ENCODE measurements at regions not wholly inside any gene's neighbourhood (a gene's known extent, or its start where the extent isn't known, plus 50 kb on each side); places are given as distances from the start of the nearest gene placed in this dataset.

DNA sequence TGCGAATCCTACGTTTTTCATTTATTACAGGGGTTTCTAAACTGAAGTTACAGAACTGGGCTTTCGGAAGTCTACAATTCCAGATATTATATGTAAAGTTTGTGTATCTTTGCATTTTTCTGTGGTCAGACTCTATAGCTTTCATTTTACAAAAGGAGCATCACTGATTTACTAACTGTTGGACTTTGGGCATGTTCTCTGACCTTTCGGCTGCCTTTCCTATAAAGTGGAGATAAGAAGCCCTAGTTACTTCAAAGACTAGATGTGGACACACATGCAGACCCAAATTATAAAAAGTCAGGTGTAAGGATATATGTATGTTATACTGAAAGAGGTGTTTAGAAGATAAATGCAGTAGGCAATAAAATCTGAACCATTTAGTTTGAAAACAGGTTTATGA, 126.6 kb upstream of the PRKCQ start (continued):
- TF ChIP-seq EZH2 (IDR thresholded peaks at IDR 0.05; ENCODE audit: low read depth, unreplicated experiment) (no peak), NANOG (IDR thresholded peaks at IDR 0.05; ENCODE audit: borderline replicate concordance) (no peak), CTCF (conservative IDR thresholded peaks at IDR 0.05; ENCODE audit: low read depth in 2 of 2) (no peak)

GRCh38 chr10:6704896-6705295, 124.8 kb upstream of the PRKCQ start:
- no peak overlapping the region for H3K4me3 Mint-ChIP-seq
- TF ChIP-seq JUNB (IDR thresholded peaks at IDR 0.05; ENCODE audit: unreplicated experiment) (no peak), EZH2phosphoT487 (IDR thresholded peaks at IDR 0.05; ENCODE audit: unreplicated experiment) (no peak), NANOG (IDR thresholded peaks at IDR 0.05; ENCODE audit: borderline replicate concordance) (no peak), STAT1 (IDR thresholded peaks at IDR 0.05; ENCODE audit: unreplicated experiment) (no peak), CREB1 (CRISPR knock-in tag; IDR thresholded peaks at IDR 0.05; ENCODE audit: low read depth) (no peak), ZNF331 (CRISPR knock-in tag; IDR thresholded peaks at IDR 0.05; ENCODE audit: low read depth) (no peak), EZH2 (IDR thresholded peaks at IDR 0.05; ENCODE audit: low read depth, unreplicated experiment) (no peak), CTCF (conservative IDR thresholded peaks at IDR 0.05; ENCODE audit: low read depth in 2 of 2) (no peak), POLR2AphosphoS5 (IDR thresholded peaks at IDR 0.05; ENCODE audit: low read depth) (no peak), ZNF114 (CRISPR knock-in tag; IDR thresholded peaks at IDR 0.05) (no peak)
- TF ChIP-seq, protein P1, sequence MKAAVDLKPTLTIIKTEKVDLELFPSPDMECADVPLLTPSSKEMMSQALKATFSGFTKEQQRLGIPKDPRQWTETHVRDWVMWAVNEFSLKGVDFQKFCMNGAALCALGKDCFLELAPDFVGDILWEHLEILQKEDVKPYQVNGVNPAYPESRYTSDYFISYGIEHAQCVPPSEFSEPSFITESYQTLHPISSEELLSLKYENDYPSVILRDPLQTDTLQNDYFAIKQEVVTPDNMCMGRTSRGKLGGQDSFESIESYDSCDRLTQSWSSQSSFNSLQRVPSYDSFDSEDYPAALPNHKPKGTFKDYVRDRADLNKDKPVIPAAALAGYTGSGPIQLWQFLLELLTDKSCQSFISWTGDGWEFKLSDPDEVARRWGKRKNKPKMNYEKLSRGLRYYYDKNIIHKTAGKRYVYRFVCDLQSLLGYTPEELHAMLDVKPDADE (IDR thresholded peaks at IDR 0.05), result no peak
- TF ChIP-seq, protein P2, sequence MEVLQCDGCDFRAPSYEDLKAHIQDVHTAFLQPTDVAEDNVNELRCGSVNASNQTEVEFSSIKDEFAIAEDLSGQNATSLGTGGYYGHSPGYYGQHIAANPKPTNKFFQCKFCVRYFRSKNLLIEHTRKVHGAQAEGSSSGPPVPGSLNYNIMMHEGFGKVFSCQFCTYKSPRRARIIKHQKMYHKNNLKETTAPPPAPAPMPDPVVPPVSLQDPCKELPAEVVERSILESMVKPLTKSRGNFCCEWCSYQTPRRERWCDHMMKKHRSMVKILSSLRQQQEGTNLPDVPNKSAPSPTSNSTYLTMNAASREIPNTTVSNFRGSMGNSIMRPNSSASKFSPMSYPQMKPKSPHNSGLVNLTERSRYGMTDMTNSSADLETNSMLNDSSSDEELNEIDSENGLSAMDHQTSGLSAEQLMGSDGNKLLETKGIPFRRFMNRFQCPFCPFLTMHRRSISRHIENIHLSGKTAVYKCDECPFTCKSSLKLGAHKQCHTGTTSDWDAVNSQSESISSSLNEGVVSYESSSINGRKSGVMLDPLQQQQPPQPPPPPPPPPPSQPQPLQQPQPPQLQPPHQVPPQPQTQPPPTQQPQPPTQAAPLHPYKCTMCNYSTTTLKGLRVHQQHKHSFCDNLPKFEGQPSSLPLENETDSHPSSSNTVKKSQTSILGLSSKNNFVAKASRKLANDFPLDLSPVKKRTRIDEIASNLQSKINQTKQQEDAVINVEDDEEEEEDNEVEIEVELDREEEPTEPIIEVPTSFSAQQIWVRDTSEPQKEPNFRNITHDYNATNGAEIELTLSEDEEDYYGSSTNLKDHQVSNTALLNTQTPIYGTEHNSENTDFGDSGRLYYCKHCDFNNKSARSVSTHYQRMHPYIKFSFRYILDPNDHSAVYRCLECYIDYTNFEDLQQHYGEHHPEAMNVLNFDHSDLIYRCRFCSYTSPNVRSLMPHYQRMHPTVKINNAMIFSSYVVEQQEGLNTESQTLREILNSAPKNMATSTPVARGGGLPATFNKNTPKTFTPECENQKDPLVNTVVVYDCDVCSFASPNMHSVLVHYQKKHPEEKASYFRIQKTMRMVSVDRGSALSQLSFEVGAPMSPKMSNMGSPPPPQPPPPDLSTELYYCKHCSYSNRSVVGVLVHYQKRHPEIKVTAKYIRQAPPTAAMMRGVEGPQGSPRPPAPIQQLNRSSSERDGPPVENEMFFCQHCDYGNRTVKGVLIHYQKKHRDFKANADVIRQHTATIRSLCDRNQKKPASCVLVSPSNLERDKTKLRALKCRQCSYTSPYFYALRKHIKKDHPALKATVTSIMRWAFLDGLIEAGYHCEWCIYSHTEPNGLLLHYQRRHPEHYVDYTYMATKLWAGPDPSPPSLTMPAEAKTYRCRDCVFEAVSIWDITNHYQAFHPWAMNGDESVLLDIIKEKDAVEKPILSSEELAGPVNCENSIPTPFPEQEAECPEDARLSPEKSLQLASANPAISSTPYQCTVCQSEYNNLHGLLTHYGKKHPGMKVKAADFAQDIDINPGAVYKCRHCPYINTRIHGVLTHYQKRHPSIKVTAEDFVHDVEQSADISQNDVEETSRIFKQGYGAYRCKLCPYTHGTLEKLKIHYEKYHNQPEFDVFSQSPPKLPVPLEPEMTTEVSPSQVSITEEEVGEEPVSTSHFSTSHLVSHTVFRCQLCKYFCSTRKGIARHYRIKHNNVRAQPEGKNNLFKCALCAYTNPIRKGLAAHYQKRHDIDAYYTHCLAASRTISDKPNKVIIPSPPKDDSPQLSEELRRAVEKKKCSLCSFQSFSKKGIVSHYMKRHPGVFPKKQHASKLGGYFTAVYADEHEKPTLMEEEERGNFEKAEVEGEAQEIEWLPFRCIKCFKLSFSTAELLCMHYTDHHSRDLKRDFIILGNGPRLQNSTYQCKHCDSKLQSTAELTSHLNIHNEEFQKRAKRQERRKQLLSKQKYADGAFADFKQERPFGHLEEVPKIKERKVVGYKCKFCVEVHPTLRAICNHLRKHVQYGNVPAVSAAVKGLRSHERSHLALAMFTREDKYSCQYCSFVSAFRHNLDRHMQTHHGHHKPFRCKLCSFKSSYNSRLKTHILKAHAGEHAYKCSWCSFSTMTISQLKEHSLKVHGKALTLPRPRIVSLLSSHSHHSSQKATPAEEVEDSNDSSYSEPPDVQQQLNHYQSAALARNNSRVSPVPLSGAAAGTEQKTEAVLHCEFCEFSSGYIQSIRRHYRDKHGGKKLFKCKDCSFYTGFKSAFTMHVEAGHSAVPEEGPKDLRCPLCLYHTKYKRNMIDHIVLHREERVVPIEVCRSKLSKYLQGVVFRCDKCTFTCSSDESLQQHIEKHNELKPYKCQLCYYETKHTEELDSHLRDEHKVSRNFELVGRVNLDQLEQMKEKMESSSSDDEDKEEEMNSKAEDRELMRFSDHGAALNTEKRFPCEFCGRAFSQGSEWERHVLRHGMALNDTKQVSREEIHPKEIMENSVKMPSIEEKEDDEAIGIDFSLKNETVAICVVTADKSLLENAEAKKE (CRISPR knock-in tag; IDR thresholded peaks at IDR 0.05), result no peak

More at GRCh38 chr10:6704896-6705295, 124.8 kb upstream of the PRKCQ start:
- H4K20me1 ChIP-seq (replicated peaks; ENCODE audit: insufficient read depth), result no peaks in the 10 kb centered on the region
- no peak overlapping the region for H2AFZ ChIP-seq
- no peaks in the 10 kb centered on the region for H3K36me3 Mint-ChIP-seq (ENCODE audit: low read depth)
- H3K27ac ChIP-seq (ENCODE audit: low read depth), result no peak overlapping the region
- H3K79me2 ChIP-seq (replicated peaks; ENCODE audit: insufficient read depth), result no peaks in the 10 kb centered on the region
- ATAC-seq (no peak), DNase-seq (ENCODE audit: low spot score) (no peak)
- peaks cover 14% of the 10 kb centered on the region for H3K4me1 Mint-ChIP-seq
- H3F3A ChIP-seq (replicated peaks; ENCODE audit: low read depth), result no peaks in the 10 kb centered on the region; the same call in 1 of the 2 replicates
- no peaks in the 10 kb centered on the region for H3K9me3 Mint-ChIP-seq
- H3K27ac Mint-ChIP-seq, result no peak overlapping the region
- H3K4me1 ChIP-seq (ENCODE audit: insufficient read depth), result peaks cover 7% of the 10 kb centered on the region; the same call in 1 of the 2 replicates
- peaks cover 4% of the 10 kb centered on the region for H3K27me3 Mint-ChIP-seq (ENCODE audit: insufficient read depth, low read depth, poor library complexity)
- no peak overlapping the region for H3K4me2 ChIP-seq
- no peak overlapping the region for H3K4me3 ChIP-seq
- no peaks in the 10 kb centered on the region for H3K27me3 ChIP-seq (ENCODE audit: insufficient read depth)
- no peaks in the 10 kb centered on the region for H3K9me2 ChIP-seq (ENCODE audit: insufficient read depth)
- H3K36me3 ChIP-seq (ENCODE audit: insufficient read depth), result no peaks in the 10 kb centered on the region
